Right atrium auricular region (tissue), 2 donors: ENCODE measurements at regions not wholly inside any gene's neighbourhood (a gene's known extent, or its start where the extent isn't known, plus 50 kb on each side); places are given as distances from the start of the nearest gene placed in this dataset.

ENCODE experiments used
- DNase-seq: peaks from one replicate; pipeline ENCODE4 v3.0.0-alpha.2; 2019; ENCODE audit warnings: low spot score
- H3K27ac ChIP-seq, 2 donors: fragments of 200-600 bp; sonication (generic); 1 replicate in 1 of 2; 2 replicates in 1 of 2; pipeline ENCODE4 v1.5.1; 2016 to 2019
- H3K27me3 ChIP-seq, 2 donors: fragments of 200-600 bp; sonication (generic); one replicate each; pipeline versions ENCODE4 v1.5.1 to v1.6.0; 2017 to 2019
- H3K36me3 ChIP-seq: fragments of 200-600 bp; sonication (generic); one replicate; pipeline ENCODE4 v1.5.1; 2016
- H3K4me1 ChIP-seq, 2 donors: fragments of 200-600 bp; sonication (generic); one replicate each; pipeline versions ENCODE4 v1.5.1 to v1.6.0; 2017 to 2019
- H3K4me3 ChIP-seq, 2 donors: fragments of 200-600 bp; sonication (generic); 1 replicate in 1 of 2; 2 replicates in 1 of 2; pipeline ENCODE4 v1.5.1; 2017 to 2019; ENCODE audit warnings: mild to moderate bottlenecking in 1 of 2, moderate library complexity in 1 of 2
- H3K9me3 ChIP-seq, 2 donors: fragments of 200-600 bp; sonication (generic); one replicate each; pipeline ENCODE4 v1.5.1; 2019
- CTCF ChIP-seq, 2 donors: fragments of 200-600 bp; sonication (generic); IDR thresholded peaks; one replicate each; pipeline ENCODE4 v1.5.1; 2019; ENCODE audit warnings: antibody characterized with exemption in 2 of 2

- Histone ChIP-seq H3K36me3 (no peaks in the 10 kb centered on the region), H3K4me3 (no peak overlapping the region), H3K9me3 (no peaks in the 10 kb centered on the region), H3K4me1 (no peaks in the 10 kb centered on the region), H3K27ac (no peak overlapping the region), H3K27me3 (no peaks in the 10 kb centered on the region)
- no peak for TF ChIP-seq CTCF (IDR thresholded peaks at IDR 0.05)
- peak; percentile 51 for DNase-seq
Measured at GRCh38 chr14:105853907-105854599, 327.7 kb downstream of the TMEM121 start.

GRCh38 chr14:105854600-105855245 is 328.3 kb downstream of the TMEM121 start:
- Histone ChIP-seq H3K4me3 (no peak overlapping the region), H3K27ac (no peak overlapping the region), H3K36me3 (no peaks in the 10 kb centered on the region), H3K4me1 (no peaks in the 10 kb centered on the region), H3K9me3 (no peaks in the 10 kb centered on the region), H3K27me3 (no peaks in the 10 kb centered on the region)
- peak; percentile 52 for DNase-seq
- no peak for TF ChIP-seq CTCF (IDR thresholded peaks at IDR 0.05)

- TF ChIP-seq CTCF (IDR thresholded peaks at IDR 0.05) = no peak
- no peaks in the 10 kb centered on the region for H3K9me3 ChIP-seq
- no peak overlapping the region for H3K4me3 ChIP-seq
- no peaks in the 10 kb centered on the region for H3K36me3 ChIP-seq
- H3K27ac ChIP-seq = no peak overlapping the region
- DNase-seq = peak; percentile 55
- no peaks in the 10 kb centered on the region for H3K27me3 ChIP-seq
- H3K4me1 ChIP-seq = no peaks in the 10 kb centered on the region
Measured at GRCh38 chr14:105855246-105855892, 329.0 kb downstream of the TMEM121 start.

GRCh38 chr14:105855893-105856675 is 329.7 kb downstream of the TMEM121 start:
- TF ChIP-seq CTCF (IDR thresholded peaks at IDR 0.05) = no peak

GRCh38 chr14:105856676-105857219 is 330.4 kb downstream of the TMEM121 start:
- Histone ChIP-seq H3K27ac (no peak overlapping the region), H3K9me3 (no peaks in the 10 kb centered on the region), H3K4me3 (no peak overlapping the region), H3K27me3 (no peaks in the 10 kb centered on the region), H3K4me1 (no peaks in the 10 kb centered on the region), H3K36me3 (no peaks in the 10 kb centered on the region)
- DNase-seq = no peak
- TF ChIP-seq CTCF (IDR thresholded peaks at IDR 0.05) = no peak

More at GRCh38 chr14:105855893-105856675, 329.7 kb downstream of the TMEM121 start:
- no peaks in the 10 kb centered on the region for H3K27me3 ChIP-seq
- H3K27ac ChIP-seq = no peak overlapping the region
- no peaks in the 10 kb centered on the region for H3K36me3 ChIP-seq
- no peak overlapping the region for H3K4me3 ChIP-seq
- peak; percentile 44 for DNase-seq
- no peaks in the 10 kb centered on the region for H3K4me1 ChIP-seq
- H3K9me3 ChIP-seq = no peaks in the 10 kb centered on the region
